Esophagus mucosa (tissue), 1 donor: ENCODE measurements at regions not wholly inside any gene's neighbourhood (a gene's known extent, or its start where the extent isn't known, plus 50 kb on each side); places are given as distances from the start of the nearest gene placed in this dataset.
"Not testable (repeated sequence)": the region's sequence is repeated elsewhere in the genome, so short reads cannot be mapped to it uniquely, and the experiment has no call there.

Experiments used
- ATAC-seq: fragments of 200-7000 bp; cut with Tn5 transposase; one replicate; pipeline ENCODE4 v1.9.1; 2020
- donor health status: DM: yes; HTN: yes; CAD: no.

DNA sequence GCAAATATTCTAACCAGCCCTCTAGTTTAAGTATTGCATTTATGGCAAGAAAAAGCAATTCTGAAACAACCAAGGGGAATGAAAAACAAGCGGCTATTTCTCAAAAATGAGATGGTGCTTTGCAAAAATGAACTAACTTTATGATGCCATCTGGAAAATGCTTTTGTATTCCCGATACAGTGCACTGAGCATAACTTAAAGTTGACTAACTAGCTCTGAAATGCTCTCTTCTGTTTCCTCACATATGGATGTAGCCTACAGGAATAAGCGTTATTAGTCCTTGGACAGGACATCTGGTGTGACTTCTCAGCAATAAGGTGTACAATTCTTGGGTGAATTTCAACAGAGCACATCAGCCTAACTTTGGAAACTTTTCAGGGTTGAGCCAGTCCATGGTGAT is 228.2 kb upstream of the DDI1 start:
- no peak for ATAC-seq

DNA sequence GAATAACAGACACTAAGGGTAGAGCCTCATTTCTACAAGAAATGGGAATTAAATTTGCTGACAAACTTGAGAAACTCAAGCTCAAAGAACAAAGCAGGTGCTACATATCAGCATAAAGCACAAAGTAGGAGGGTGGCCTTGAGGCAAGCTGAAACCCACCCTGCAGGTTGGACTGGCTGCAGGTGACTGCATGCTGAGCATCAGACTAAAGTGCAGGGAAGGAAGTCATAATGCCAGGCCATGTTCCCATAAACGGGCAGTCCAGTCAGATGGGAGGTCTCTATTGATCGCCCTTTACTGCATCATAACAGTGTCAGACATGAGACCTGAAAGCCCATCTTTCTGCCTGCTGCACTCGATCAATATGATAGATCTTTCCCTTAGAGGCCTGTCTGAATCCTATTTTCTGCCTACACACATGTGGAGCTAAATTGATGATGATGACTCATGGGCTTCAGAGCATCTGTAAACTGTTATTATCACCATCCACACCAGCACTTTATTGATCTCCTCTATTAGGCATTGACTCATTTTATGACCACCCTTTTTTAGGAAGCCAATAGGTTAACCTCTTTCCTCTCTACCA is 224.5 kb upstream of the DDI1 start:
- no peak for ATAC-seq

DNA sequence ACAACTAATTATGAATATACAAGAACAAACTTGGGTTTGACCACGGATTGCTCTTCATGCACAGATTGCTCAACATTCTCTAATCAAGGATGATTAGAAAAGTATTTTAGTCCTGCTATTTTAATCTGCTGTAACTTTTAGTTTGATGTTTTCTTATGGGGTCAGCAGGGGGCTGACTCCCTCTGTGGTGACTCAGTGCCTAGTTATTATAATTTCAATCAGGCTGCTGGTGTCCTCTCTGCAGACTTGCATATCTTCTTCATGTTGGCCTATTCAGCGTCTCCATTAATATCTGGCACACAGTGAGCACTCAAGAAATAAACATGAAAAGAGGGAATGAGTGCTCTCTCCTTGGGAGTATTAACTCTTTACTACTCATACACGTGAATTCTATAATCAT is 223.8 kb upstream of the DDI1 start:
- ATAC-seq, result no peak

DNA sequence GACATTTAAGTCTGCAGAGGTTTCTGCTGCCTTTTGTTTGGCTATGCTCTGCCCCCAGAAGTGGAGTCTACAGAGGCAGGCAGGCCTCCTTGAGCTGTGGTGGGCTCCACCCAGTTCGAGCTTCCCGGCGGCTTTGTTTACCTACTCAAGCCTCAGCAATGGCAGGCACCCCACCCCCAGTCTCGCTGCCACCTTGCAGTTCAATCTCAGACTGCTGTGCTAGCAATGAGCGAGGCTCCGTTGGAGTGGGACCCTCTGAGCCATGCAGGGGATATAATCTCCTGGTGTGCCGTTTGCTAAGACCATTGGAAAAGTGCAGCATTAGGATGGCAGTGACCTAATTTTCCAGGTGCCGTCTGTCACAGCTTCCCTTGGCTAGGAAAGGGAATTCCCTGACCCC is 216.1 kb upstream of the DDI1 start:
- not testable (repeated sequence) for ATAC-seq

DNA sequence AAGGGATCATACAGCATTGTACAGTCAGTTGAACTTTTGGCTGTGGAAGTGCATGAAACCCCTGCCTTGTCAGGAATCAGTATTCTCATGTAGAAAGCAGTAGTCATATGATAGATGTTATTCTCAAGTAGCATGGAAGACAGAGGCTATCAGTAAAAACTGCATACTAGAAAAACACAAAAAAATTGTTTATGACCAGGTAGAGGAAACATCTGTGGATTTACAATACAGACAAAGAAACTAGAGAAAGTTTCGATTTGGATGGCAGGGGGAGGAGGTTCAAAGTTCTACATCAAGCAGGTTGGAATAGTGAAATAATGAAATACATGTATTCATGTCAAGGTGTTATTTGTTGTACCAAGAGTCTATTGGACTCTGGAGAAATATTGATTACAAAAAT is 212.3 kb upstream of the DDI1 start:
- ATAC-seq, result no peak

- no peak for ATAC-seq
Measured at GRCh38 chr11:103825469-103825868, 211.0 kb upstream of the DDI1 start.

- ATAC-seq, result no peak
Measured at GRCh38 chr11:103826856-103827255, 209.6 kb upstream of the DDI1 start.

DNA sequence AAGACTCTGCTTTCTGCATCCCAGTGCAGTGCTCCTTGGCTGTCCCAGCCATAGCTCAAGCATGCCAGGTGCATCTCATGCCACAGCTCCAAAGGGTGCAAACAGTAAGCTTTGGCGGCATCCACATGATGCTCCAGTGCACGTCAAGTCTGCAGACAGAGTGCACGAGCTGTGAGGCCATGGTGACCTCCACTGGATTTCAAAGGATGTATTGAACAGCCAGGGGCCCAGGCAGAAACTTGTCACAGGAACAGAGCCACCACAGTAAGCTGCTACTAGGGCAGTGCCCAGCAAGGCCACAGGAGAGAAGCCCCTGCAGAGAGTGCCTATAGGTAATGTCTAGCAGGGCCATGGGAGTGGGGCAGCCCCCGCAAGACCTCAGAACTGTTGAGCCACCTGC is 206.8 kb upstream of the DDI1 start:
- no peak for ATAC-seq

DNA sequence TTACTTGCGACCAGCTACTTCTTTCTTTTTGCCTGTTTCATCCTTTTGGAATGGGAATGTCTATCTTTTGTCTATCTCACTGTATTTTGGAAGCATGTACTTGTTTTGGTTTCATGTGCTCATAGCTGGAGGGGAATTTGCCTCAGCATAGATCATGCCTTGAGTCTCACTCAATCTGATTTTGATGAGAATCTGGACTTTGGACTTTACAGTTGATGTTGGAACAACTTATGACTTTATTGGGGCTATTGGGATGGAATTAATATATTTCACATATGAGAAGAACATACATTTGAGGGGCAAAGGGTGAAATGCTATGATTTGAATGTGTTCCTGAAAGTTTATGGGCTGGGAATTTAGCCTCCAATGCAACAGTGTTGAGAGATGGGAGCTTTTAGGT is 206.2 kb upstream of the DDI1 start:
- no peak for ATAC-seq

- ATAC-seq, result no peak
Measured at GRCh38 chr11:103832762-103833161, 203.7 kb upstream of the DDI1 start.

DNA sequence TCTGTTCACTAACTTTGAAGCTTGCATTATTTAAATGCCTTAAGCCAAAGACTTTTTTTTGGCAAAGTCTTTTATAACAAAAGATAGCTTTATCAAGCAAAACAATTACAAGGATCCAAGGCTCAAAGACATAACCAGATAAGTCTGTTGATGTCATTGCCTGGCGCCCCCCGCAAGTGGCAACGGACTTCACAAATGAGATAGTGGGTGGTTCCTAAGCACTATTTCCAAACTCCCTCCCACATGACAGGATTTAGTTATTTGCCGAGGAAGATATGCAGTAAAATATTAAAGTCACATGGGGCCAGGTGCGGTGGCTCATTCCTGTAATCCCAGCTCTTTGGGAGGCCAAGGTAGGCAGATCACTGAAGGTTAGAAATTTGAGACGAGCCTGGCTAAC is 194.2 kb upstream of the DDI1 start:
- ATAC-seq, result no peak

- ATAC-seq, result no peak
Measured at GRCh38 chr11:103842795-103843194, 193.6 kb upstream of the DDI1 start.

- no peak for ATAC-seq
Measured at GRCh38 chr11:103844327-103845215, 191.9 kb upstream of the DDI1 start.

GRCh38 chr11:103845331-103845730 is 191.1 kb upstream of the DDI1 start:
- no peak for ATAC-seq

DNA sequence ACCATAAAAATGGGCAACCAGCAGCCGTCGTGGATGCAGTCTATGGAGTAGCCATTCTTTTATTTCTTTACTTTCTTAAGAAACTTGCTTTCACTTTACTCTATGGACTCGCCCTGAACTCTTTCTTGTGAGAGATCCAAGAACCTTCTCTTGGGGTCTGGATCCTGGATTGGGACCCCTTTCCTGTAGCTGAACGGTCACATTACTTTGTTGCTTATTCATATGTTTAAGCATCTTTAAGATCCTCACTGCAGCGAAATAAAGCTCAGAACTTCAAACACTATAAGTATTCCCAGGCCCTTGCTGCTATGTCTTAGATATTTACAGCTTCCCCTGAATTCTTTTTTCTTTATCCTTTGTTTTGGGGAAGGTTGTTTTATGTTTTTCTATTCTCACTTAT is 187.8 kb upstream of the DDI1 start:
- no peak for ATAC-seq

GRCh38 chr11:103849366-103849765 is 187.1 kb upstream of the DDI1 start:
- no peak for ATAC-seq

- no peak for ATAC-seq
Measured at GRCh38 chr11:103850419-103851165, 185.8 kb upstream of the DDI1 start.

- ATAC-seq, result no peak
Measured at GRCh38 chr11:103851166-103851651, 185.2 kb upstream of the DDI1 start.
